Loucy (cell line): ENCODE measurements at regions not wholly inside any gene's neighbourhood (a gene's known extent, or its start where the extent isn't known, plus 50 kb on each side); places are given as distances from the start of the nearest gene placed in this dataset.

ENCODE experiments used
- EZH2phosphoT487 ChIP-seq: fragments of 200-600 bp; IDR thresholded peaks from 2 replicates; pipeline ENCODE4 v1.6.1; 2018; ENCODE audit warnings: antibody characterized with exemption, mild to moderate bottlenecking, moderate library complexity, borderline replicate concordance
- TF ChIP-seq, protein P1 (sequence below): fragments of 200-600 bp; sonication (generic); conservative IDR thresholded peaks from 2 replicates; pipeline ENCODE4 v1.5.1; 2014; ENCODE audit warnings: mild to moderate bottlenecking, antibody characterized with exemption, low read length

- TF ChIP-seq EZH2phosphoT487, result no peak
- TF ChIP-seq, protein P1, sequence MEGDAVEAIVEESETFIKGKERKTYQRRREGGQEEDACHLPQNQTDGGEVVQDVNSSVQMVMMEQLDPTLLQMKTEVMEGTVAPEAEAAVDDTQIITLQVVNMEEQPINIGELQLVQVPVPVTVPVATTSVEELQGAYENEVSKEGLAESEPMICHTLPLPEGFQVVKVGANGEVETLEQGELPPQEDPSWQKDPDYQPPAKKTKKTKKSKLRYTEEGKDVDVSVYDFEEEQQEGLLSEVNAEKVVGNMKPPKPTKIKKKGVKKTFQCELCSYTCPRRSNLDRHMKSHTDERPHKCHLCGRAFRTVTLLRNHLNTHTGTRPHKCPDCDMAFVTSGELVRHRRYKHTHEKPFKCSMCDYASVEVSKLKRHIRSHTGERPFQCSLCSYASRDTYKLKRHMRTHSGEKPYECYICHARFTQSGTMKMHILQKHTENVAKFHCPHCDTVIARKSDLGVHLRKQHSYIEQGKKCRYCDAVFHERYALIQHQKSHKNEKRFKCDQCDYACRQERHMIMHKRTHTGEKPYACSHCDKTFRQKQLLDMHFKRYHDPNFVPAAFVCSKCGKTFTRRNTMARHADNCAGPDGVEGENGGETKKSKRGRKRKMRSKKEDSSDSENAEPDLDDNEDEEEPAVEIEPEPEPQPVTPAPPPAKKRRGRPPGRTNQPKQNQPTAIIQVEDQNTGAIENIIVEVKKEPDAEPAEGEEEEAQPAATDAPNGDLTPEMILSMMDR, result no peak
Measured at GRCh38 chr3:72331076-72331475, 517.2 kb downstream of the SHQ1 start.
